H1 (cell line): ENCODE measurements at regions not wholly inside any gene's neighbourhood (a gene's known extent, or its start where the extent isn't known, plus 50 kb on each side); places are given as distances from the start of the nearest gene placed in this dataset.

Source experiments
- ASH2L ChIP-seq: fragments of 200-600, 300-600 bp; sonication (generic); IDR thresholded peaks from one replicate; pipeline ENCODE4 v1.7.1; 2017; ENCODE audit warnings: low read length
- ATF3 ChIP-seq: IDR thresholded peaks from 2 replicates; pipeline ENCODE4 v1.6.1; 2011; ENCODE audit warnings: low read depth, mild to moderate bottlenecking, low read length; ENCODE audit not compliant: insufficient read depth
- CHD7 ChIP-seq: fragments of 300-600 bp; sonication (generic); IDR thresholded peaks from 2 replicates; pipeline ENCODE4 v1.7.1; 2012; ENCODE audit warnings: low read length, moderate library complexity, mild to moderate bottlenecking, inconsistent platforms; ENCODE audit not compliant: insufficient replicate concordance
- CTBP2 ChIP-seq: IDR thresholded peaks from 2 replicates; pipeline ENCODE4 v1.7.0; 2011; ENCODE audit warnings: borderline replicate concordance, mild to moderate bottlenecking, moderate library complexity, mixed read lengths, low read length; ENCODE audit not compliant: insufficient read depth, insufficient read length
- JUN ChIP-seq: IDR thresholded peaks from 2 replicates; pipeline ENCODE4 v1.6.1; 2011; ENCODE audit warnings: low read depth, mild to moderate bottlenecking, improper control_type of control experiment, low read length
- RXRA ChIP-seq: IDR thresholded peaks from 2 replicates; pipeline ENCODE4 v1.6.1; 2011; ENCODE audit warnings: low read depth, mild to moderate bottlenecking, low read length, moderate library complexity; ENCODE audit not compliant: insufficient read depth
- SAP30 ChIP-seq: fragments of 300-600 bp; sonication (generic); IDR thresholded peaks from 2 replicates; pipeline ENCODE4 v1.7.1; 2012; ENCODE audit warnings: low read length, moderate library complexity, mild to moderate bottlenecking, inconsistent platforms; ENCODE audit not compliant: insufficient read depth, insufficient replicate concordance
- SIN3A ChIP-seq, 2 experiments: IDR thresholded peaks in 1 of 2; conservative IDR thresholded peaks in 1 of 2; 2 replicates each; pipeline ENCODE4 v1.6.1; 2011 to 2012; ENCODE audit warnings: low read length in 2 of 2, improper control_type of control experiment in 1 of 2, low read depth in 1 of 2, mild to moderate bottlenecking in 1 of 2
- SIX5 ChIP-seq: IDR thresholded peaks from 2 replicates; pipeline ENCODE4 v1.6.1; 2011; ENCODE audit warnings: mild to moderate bottlenecking, low read depth, low read length
- SUZ12 ChIP-seq: fragments of 200-600 bp; sonication (generic); IDR thresholded peaks from 2 replicates; pipeline ENCODE4 v1.6.1; 2012; ENCODE audit warnings: mild to moderate bottlenecking, inconsistent platforms, low read length, moderate library complexity, mixed read lengths
- YY1 ChIP-seq: IDR thresholded peaks from 2 replicates; pipeline ENCODE4 v1.6.1; 2011; ENCODE audit warnings: low read depth, mild to moderate bottlenecking, low read length

- TF ChIP-seq CHD7 (no peak), ASH2L (no peak), JUN (no peak), SUZ12 (no peak), ATF3 (no peak), YY1 (no peak), RXRA (no peak), CTBP2 (no peak), SAP30 (no peak), SIX5 (no peak), SIN3A (conservative IDR thresholded peaks at IDR 0.05 in 1 of 2, IDR thresholded peaks at IDR 0.05 in 1 of 2; ENCODE audit: low read depth in 1 of 2, low read length in 2 of 2) (no peak)
These were observed 167.2 kb upstream of the PIEZO2 start (continued) for GRCh38 chr18:11316546-11316945.
